SIG-M5 treated with dmso at 0.1 percent for 504 hours (cell line): ENCODE measurements at regions not wholly inside any gene's neighbourhood (a gene's known extent, or its start where the extent isn't known, plus 50 kb on each side); places are given as distances from the start of the nearest gene placed in this dataset.
A peak's percentile ranks its signal among the peaks of the same experiment; 100 is the strongest.

Experiments used
- DNase-seq: peaks from one replicate; lab custom pipeline; 2025; ENCODE audit not compliant: unreplicated experiment; lab: John Stamatoyannopoulos, UW

DNA sequence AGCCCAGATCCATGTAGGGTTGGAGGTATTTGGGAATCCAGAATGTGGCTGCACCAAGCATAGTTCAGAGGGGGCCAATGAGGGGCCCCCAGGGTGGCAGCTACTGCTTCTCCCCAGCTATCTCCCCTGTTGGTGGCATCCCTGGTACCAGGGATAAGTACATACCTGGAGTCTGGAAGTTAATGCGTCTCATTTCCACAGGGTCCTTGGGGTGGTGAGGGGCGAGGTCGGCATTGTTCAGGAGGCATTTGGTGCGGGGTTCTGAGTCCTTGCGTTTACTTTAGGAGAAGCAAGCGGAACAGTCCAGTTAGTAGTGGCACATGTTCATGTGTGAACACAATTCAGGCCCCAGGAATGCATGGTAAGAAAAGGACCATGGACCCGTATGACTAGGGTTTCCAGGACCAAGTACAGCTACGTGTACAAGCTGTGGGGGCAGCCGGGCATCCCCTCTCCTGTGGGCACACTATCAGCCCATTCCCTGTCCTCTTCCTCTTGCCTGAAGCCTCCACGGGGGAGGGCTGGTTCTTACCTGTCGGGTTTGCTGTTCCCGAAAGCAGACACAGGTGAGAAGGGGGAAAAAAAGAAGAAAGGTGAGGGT lies 122.3 kb downstream of the PTPRS start:
- DNase-seq: no peak

DNA sequence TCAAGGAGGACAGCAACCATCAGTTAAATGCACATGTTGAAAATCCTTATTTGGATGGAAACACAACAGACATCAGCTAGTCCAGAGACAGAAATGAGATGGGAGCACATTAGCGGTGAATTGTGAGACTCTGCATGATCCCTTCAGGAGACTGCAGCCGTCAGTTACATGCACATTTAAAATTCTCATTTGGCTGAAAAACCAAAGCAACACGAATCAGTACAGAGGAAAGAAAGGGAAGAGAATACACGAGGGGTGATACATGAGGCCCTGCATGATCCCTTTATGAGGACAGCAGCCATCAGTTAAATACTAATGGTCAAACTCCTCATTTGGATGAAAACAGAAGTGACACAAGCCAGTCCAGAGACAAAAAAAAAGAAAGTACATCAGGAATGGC lies 123.4 kb downstream of the PTPRS start:
- DNase-seq: no peak

DNA sequence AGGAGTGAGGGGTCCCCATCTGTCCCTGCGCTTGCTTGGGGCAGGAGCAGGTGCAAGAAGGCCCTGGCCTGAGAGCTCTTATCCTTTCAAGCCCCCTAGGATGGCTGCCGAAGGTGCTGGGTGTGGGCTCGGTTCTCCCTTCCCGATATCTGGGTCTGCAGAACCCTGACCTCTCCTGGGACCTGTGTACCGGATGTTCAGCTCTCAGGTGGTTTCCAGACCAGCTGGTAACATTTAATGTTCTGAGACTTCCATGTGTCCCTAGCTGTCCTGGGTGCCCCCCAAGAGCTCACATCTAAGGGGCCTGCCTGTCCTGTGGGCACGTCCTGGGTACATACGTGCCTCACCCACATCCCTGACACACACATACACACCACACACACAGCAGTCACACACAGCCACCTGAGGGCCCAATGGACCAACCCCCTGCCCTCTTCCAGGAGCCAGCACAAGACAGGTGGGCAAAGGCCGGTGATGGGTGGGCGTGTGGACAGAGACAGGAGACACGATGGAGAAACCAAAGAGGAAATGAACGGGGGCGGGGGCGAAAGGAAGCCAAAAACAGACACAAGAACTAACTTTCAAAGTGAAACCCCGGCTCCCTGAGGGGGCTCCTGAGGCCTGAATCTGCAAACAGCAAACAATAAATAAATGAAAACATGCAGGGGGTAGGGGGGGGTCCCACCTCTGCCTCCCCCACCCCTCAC lies 124.3 kb downstream of the PTPRS start:
- DNase-seq: no peak

DNA sequence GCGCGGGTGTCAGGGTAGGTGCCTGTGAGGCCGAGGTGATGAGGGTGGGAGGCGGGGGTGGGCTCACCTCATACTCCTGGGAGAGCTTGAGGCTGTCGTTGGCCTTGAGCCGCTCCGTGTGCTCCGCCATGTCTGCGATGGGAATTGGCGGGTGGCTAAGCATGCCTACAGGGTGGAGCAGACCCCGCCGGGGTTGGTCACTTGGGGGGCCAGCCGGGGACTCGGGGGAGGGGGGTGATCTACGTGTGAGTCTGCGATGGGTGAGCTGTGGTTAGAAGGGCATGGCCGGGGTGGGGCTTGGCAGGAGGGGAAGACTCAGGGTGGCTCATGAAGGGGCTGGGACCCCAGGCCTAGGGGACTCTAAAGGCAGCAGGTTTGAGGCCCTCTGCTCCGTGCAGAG lies 125.2 kb downstream of the PTPRS start:
- DNase-seq: no peak

DNA sequence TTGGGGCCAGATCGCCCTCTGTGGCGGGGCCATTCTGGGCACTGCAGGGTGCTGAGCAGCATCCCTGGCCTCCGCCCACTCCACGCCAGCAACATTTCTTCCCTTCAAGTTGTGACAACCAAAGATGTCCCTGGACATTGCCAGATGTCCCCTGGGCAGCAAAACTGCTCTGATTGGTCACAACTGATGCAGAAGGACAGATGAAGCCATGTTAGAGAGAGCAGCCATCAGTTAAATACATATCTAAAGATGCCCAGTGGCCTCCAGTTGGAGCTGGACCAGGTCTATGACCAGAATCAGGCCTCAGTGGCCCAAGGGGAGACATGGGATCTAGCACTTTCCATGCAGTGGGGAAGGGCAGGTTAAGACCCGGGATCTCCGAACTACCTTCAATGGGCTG lies 125.7 kb downstream of the PTPRS start:
- no peak for DNase-seq

DNA sequence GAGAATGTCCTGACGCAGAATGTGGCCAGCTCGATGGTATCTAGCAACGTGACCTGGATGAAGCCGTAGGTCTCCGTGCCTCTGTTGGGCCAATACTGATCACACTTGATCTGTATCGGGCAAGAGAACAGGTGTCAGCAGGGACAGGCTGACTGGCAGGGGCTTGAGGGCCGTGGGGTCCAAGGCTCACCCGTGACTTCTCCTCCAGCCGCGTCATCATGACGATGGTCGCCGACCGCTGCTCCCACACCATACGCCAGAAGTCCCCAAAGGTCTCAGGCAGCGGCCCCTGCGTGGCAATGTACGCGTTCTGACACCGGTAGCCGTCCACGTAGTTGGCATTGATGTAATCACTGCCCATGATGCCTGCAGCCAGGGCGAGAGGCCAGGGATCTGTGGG lies 126.2 kb downstream of the PTPRS start:
- no peak for DNase-seq

DNA sequence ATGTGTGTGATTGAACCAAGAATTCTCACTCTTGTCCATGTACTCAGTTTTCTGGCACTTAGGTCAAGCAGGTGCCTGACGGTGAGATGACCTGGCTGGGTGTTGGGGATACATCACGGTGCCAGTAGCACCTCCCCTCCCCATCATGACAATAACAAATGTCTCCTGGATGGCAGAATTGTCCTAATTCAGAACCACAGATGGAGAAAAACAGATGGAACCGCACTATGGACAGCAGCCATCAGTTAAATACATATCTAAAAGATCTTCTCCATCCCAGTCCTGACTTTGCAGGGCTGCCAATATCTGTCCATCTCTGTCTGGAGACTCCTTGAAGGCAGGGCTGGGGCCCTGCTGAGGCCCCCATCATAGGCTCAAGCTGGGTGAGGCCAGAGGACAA lies 126.9 kb downstream of the PTPRS start:
- DNase-seq: no peak

DNA sequence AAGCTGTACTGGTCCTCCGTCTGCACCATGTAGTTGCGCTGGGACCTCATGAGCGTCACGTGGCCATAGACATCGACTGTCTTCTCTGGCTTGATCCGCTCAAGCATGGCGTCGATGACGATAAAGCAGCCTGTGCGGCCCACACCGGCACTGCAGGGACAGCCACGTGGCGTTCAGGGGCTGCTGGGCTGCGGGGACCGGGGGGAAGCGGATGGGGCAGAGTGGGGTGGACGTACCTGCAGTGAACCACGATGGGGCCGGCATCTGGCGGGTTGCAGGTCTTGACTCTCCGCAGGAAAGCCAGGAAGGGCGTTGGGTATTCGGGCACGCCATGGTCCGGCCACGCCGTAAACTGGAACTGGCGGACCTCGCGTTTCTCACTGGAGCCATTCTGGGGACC lies 128.5 kb downstream of the PTPRS start:
- DNase-seq: no peak

DNA sequence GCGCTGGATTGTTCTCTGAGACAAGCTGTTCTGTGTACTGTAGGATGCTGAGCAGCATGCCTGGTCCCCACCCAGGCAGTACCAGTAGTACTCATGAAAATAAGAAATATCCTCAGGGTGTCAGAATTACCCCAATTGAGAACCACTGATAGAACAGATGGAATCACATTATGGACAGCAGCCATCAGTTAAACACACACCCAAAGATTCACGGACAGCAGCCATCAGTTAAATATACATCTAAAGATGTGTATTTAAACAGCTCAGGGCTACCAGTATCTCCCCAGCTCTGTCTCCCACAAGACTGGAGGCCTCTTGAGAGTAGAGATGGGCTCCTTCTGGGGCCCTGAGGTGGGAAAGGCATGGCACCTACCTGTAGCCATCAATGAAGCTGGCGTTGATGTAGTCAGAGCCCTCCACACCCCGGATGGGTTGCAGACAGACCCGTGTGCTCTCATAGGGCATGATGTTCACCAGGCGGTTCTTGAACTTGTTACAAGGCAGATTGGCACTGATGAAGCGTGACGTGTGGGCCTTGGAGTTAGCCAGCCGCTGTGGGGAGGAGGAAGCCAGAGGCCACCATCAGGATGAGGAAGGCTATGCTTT lies 129.3 kb downstream of the PTPRS start:
- DNase-seq: no peak

DNA sequence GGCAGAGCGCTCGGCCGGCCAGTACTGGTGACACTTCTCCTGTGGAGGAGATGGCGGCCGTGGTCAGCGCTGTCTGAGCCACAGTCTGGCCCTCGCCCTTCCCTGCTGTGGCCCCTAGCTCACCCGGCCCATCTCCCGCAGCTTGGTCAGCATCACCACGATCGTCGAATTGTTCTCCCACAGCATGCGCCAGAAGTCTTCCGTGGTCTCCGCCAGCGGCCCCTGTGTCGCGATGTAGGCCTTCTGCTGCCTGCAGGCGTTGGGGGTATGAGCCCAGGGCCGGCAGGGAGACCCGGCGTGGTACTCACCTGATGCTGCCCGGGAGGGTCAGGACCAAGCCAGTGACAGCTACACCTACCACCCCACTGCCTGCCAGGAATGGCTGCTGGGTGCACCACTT lies 130.1 kb downstream of the PTPRS start:
- DNase-seq: no peak

DNA sequence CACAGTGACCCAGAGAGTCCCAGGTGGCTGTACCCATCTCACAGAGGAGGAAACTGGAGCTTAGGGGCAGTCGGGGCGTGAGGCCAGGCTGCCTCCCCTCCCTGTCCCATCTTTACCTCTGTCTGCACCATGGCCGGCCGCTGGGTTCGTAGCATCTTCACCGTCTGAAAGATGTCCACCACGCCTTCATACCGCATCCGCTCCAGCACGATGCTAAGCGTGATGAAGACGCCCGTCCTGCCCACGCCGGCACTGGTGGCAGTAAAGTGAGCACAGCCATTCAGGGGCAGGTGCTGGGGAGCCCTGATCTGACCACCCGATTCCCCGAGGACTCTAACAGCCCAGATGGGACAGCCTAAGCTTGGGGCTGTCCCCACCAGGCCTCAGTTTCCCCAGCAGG lies 132.8 kb downstream of the PTPRS start:
- DNase-seq: no peak

DNA sequence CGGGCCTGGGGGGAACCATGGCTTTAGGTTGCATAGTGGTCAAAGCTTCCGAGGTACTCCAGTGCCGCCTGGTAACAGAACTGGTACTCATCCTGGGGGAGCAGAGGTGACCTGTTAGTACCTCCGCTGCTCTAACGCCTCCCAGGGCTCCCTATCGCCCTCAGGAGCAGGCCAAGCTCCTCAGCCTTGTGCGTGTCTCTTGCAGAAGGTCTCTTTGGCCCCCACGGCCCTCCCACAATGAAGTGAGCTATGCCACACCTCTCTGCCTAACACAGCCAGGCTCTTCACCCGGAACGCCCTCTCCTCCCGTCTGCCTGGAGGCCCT lies 133.9 kb downstream of the PTPRS start:
- no peak for DNase-seq

DNA sequence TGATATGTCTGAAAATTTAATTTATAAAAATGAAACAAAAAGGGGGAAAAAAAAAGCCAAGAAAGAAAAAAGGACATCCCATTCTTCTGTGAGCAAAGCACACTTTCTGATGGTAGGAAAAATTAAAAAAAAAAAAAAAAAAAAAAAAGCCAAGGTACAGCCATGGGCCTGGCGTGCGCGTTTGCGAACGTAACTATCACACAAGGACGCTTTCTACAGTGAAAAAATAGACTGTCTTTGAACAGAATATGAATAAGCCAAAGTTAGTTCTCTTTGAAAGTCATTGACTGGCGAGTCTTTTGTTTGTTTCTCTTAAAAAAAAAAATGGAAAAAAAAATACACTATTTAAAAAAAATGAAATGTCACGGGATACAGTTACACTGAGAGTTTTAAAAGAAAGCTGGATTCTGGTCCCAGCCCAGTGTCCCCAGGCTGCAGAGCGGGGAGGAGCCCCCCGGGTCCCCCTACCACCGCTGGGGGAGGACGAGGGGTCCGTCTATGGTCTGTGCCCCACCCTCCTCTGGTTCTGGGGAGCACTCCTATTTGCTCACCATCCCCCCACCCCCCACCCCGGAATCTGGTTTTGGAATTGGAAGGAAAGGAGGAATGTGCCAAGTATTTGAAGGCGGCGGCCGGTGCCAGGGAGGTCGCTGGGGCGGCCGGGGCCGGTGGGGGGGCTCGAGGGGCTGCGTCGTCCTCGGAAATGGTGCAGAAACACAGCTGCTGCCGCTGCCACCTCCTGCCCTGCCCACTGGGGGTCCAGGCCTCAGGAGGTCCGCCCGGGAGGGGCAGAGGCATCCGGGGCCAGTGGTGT lies 134.5 kb downstream of the PTPRS start:
- DNase-seq: no peak

DNA sequence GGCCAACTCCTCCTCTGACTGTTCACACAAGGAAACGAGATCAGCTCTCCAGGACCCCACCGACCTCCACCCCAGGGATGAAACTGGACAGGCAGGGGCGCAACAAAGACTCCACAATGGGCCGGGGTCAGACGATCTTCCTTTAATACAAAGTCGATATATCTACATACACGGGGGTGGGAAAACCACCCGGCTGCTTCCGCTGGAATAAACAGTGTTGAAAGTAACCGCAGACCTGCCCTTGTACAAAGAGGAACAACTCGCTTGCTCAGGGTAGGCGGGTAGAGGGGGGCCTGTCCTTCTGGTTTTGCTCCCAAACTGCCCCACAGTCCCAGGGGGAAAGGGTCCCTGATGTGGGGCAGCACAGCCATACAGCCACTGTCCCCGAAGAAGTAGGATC lies 135.2 kb downstream of the PTPRS start:
- DNase-seq: peak; percentile 59

DNA sequence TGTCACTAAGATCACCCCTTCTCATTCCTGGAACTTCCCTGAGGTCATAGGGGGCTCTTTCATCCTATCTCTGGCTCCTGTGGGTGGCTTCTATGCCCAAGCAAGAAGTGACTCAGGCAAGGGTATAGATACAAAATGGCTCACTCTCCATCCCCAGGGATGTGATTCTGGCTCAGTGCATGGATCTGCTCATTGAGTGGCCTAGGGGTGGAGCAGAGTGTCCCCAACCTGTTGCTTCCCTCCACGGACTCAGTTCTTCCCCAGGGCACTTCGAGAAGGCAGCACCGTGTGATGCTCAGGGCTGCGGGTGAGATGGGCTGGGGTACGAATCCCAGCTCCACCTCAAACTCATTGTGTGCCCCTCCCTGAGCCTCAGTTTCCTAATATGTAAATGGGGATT lies 136.4 kb downstream of the PTPRS start:
- no peak for DNase-seq
